ENCODE measurements at regions not wholly inside any gene's neighbourhood (a gene's known extent, or its start where the extent isn't known, plus 50 kb on each side); places are given as distances from the start of the nearest gene placed in this dataset.

GRCh38 chr7:21192657-21193056, 235.2 kb upstream of the SP4 start:
- no peaks in the 10 kb centered on the region for H4K20me1 ChIP-seq (ENCODE audit: insufficient read depth)
- H3K4me2 ChIP-seq (ENCODE audit: low read length), result no peak overlapping the region
- no TSS peak for BruUV-seq (replicated peaks)
- no peak overlapping the region for H3K27ac ChIP-seq (ENCODE audit: low read depth, low read length)
- H3K4me3 ChIP-seq (replicated peaks in 1 of 2; ENCODE audit: low read depth in 1 of 2, low read length in 2 of 2), result no peak overlapping the region
- ATAC-seq (no peak), DNase-seq (ENCODE audit: low read depth, low spot score) (no peak)
- TF ChIP-seq ELF1 (IDR thresholded peaks at IDR 0.05; ENCODE audit: borderline replicate concordance, low read depth), result no peak
- TF ChIP-seq EZH2phosphoT487 (IDR thresholded peaks at IDR 0.05; ENCODE audit: borderline replicate concordance), result no peak
- no peak for TF ChIP-seq TCF7L2 (IDR thresholded peaks at IDR 0.05; ENCODE audit: borderline replicate concordance, extremely low read depth, insufficient read depth, insufficient read length)
- no peak for TF ChIP-seq SRF (IDR thresholded peaks at IDR 0.05; ENCODE audit: low read depth)
- TF ChIP-seq SIN3A (IDR thresholded peaks at IDR 0.05; ENCODE audit: low read depth), result no peak
- no peak for TF ChIP-seq ZNF274 (IDR thresholded peaks at IDR 0.05; ENCODE audit: low read depth, low read length)
- no peak for TF ChIP-seq POLR2A (IDR thresholded peaks at IDR 0.05; ENCODE audit: borderline replicate concordance, extremely low read depth, insufficient read depth, insufficient read length)
- no peak for TF ChIP-seq ZBTB33 (IDR thresholded peaks at IDR 0.05; ENCODE audit: extremely low read depth, insufficient replicate concordance, low read length)
- no peak for TF ChIP-seq JUND (IDR thresholded peaks at IDR 0.05)
- TF ChIP-seq EGR1 (IDR thresholded peaks at IDR 0.05; ENCODE audit: low read depth), result no peak
- TF ChIP-seq CEBPB (IDR thresholded peaks at IDR 0.05; ENCODE audit: low read depth), result no peak
- TF ChIP-seq CBX3 (IDR thresholded peaks at IDR 0.05; ENCODE audit: low read depth), result no peak
- no peak for TF ChIP-seq ATF3 (IDR thresholded peaks at IDR 0.05)
- TF ChIP-seq, protein P1, sequence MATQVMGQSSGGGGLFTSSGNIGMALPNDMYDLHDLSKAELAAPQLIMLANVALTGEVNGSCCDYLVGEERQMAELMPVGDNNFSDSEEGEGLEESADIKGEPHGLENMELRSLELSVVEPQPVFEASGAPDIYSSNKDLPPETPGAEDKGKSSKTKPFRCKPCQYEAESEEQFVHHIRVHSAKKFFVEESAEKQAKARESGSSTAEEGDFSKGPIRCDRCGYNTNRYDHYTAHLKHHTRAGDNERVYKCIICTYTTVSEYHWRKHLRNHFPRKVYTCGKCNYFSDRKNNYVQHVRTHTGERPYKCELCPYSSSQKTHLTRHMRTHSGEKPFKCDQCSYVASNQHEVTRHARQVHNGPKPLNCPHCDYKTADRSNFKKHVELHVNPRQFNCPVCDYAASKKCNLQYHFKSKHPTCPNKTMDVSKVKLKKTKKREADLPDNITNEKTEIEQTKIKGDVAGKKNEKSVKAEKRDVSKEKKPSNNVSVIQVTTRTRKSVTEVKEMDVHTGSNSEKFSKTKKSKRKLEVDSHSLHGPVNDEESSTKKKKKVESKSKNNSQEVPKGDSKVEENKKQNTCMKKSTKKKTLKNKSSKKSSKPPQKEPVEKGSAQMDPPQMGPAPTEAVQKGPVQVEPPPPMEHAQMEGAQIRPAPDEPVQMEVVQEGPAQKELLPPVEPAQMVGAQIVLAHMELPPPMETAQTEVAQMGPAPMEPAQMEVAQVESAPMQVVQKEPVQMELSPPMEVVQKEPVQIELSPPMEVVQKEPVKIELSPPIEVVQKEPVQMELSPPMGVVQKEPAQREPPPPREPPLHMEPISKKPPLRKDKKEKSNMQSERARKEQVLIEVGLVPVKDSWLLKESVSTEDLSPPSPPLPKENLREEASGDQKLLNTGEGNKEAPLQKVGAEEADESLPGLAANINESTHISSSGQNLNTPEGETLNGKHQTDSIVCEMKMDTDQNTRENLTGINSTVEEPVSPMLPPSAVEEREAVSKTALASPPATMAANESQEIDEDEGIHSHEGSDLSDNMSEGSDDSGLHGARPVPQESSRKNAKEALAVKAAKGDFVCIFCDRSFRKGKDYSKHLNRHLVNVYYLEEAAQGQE (IDR thresholded peaks at IDR 0.05; ENCODE audit: low read depth), result no peak
- RAD21 ChIA-PET (ENCODE audit: low non-redundant PET in 1 of 2, low total read pairs in 2 of 2, uncharacterized antibody in 2 of 2, unreplicated experiment in 2 of 2), result no interaction called here
- H3K9ac ChIP-seq (ENCODE audit: low read length), result no peak overlapping the region
- H3K4me1 ChIP-seq (ENCODE audit: control insufficient read depth in 1 of 2, insufficient read depth in 2 of 2, low read length in 2 of 2), result no peaks in the 10 kb centered on the region
- H3K9me2 ChIP-seq (ENCODE audit: insufficient read depth), result no peaks in the 10 kb centered on the region
- CTCF ChIA-PET, result no interaction called here
- H3K9me3 ChIP-seq (ENCODE audit: control insufficient read depth in 1 of 2, insufficient read depth in 1 of 2, low read depth in 1 of 2, low read length in 2 of 2), result no peaks in the 10 kb centered on the region
- intact Hi-C loops (cut with micrococcal nuclease), result no loop called here
- POLR2A ChIA-PET, result no interaction called here
- H3K79me2 ChIP-seq (ENCODE audit: insufficient read depth, low read length), result no peaks in the 10 kb centered on the region
- H2AFZ ChIP-seq (ENCODE audit: low read depth, low read length, poor library complexity, severe bottlenecking), result no peak overlapping the region
- H3K27me3 ChIP-seq (ENCODE audit: insufficient read depth, low read length), result no peaks in the 10 kb centered on the region
- H3K36me3 ChIP-seq (ENCODE audit: control insufficient read depth in 1 of 2, insufficient read depth in 2 of 2, low read length in 2 of 2), result no peaks in the 10 kb centered on the region

All from HCT116 (cell line).